GM12874 (cell line): ENCODE measurements at regions not wholly inside any gene's neighbourhood (a gene's known extent, or its start where the extent isn't known, plus 50 kb on each side); places are given as distances from the start of the nearest gene placed in this dataset.

ENCODE experiments used
- TF ChIP-seq, protein P1 (sequence below): IDR thresholded peaks from 2 replicates; pipeline ENCODE4 v1.5.1; 2011; ENCODE audit warnings: low read depth, mild to moderate bottlenecking, control low read depth, low read length, moderate library complexity; ENCODE audit not compliant: insufficient read depth

DNA sequence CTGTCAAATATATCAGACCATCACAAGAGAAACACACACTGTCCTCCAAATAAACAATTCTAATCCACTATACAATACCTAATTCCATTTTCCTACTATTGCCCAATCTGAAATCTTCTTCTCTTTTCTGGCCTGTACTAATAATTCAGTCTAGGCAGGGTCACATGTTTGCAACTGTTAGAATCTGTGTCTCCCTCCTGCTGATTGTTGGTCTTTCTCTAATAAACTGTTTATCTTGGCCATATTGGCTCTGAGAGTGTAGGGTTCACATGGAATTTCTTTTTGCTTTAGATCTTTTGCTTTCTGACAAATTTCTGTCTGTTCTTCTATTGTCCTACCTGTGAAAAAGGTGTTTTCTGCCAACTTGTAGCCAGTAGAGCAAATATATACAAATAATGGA lies 319.9 kb upstream of the ADAMTS5 start:
- TF ChIP-seq, protein P1, sequence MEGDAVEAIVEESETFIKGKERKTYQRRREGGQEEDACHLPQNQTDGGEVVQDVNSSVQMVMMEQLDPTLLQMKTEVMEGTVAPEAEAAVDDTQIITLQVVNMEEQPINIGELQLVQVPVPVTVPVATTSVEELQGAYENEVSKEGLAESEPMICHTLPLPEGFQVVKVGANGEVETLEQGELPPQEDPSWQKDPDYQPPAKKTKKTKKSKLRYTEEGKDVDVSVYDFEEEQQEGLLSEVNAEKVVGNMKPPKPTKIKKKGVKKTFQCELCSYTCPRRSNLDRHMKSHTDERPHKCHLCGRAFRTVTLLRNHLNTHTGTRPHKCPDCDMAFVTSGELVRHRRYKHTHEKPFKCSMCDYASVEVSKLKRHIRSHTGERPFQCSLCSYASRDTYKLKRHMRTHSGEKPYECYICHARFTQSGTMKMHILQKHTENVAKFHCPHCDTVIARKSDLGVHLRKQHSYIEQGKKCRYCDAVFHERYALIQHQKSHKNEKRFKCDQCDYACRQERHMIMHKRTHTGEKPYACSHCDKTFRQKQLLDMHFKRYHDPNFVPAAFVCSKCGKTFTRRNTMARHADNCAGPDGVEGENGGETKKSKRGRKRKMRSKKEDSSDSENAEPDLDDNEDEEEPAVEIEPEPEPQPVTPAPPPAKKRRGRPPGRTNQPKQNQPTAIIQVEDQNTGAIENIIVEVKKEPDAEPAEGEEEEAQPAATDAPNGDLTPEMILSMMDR = no peak

DNA sequence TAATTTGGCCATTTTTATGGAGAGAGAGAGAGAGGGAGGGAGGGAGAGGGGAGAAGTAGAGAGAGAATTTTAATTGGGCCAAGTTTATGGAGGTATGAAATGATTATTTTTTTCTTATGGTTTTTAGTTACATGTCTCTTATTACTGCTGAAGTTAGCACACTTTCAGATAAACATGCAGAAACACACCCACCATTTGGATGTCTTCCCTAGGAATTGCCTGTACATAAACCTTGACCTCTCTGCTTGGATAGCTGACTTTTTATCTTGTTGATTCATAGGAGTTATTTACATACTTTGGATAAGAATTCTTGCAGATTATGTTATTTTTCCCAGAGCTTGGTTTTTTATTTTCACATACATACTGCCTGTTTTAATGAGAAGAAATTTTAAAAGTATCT lies 310.2 kb upstream of the ADAMTS5 start:
- TF ChIP-seq, protein P1 = no peak

DNA sequence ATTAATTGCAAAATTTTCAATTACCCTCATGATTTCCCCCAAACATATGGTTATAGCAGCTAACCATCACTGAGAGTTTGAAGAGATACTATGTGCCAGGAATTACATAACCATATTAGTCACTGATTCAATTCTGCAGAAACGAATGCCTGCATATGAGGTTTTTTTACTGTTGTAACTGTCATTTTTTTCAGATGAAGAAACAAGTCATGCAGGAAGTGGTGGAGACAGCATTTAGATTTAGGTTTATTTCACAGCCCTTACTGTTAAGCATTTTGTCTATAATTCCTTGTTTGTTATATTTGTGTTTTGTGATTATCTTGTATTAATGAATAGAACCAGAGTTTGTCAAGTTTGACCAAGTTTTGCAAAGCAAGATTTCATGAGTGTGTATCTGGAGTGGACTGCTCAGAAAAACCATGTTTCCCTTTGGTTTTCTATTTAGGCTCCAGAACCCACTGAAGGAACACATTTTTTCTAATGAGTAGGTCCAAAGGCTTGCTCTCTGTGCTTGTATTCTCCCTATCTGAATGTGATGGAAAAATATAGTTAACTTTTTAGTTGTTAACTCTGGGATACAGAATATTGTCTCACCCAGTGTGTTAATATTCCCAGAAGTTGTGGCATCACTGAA lies 308.5 kb upstream of the ADAMTS5 start:
- TF ChIP-seq, protein P1 = no peak

DNA sequence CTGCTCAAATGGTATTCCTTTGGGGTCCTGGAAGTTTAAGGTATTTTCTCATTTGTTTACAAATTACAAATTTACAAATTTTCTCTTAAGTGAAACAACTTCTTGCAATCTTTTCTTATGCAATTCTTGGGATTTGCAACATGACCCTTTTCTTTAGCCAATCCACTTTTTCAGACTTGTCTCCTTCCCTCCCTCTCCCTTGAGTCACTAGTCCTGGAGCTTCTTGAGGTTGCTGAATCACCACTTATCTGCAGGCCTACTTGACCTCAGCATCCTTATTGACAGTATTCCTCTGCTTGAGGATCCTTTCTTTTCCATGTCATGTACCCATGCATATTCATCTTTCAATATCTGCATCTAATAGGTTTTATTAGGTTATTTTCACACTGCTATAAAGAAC lies 302.8 kb upstream of the ADAMTS5 start:
- TF ChIP-seq, protein P1 = no peak

DNA sequence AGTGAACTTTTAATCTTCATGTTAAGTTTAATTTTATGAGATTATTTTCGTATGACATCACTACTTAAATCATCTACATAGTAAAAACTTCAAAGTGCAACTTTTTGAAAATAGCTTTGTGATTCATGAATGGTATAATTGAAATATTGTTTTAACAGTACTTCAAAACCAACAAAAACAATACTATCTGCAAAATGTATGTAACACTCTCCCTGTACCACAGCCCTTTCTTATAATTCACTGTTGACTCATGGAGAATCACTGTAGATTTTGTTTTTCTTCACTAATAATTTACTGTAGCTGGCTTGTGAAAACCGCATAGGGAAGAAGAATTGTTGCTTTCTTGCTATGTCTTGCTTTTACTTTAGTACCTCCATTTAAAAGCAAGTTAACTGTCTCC lies 301.4 kb upstream of the ADAMTS5 start:
- TF ChIP-seq, protein P1 = no peak

DNA sequence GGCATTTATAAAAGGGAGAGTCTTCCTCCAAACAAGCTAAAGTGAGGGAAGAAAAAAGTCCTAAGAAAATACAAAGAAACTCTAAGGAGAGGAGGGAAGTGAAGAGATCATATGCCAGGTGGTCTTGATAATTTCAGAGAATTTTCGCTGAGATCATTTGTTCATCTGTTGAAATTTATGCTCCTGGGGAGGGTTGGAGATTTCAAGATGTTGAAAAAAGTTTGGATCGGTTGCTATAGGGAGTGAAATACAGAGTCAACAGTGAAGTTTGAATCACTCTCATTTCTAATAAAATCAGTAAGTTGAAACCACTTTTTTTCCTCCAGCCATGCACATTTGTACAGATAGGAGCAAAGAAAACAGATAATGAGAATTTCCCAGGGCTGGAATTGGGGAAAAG lies 299.1 kb upstream of the ADAMTS5 start:
- TF ChIP-seq, protein P1 = no peak

DNA sequence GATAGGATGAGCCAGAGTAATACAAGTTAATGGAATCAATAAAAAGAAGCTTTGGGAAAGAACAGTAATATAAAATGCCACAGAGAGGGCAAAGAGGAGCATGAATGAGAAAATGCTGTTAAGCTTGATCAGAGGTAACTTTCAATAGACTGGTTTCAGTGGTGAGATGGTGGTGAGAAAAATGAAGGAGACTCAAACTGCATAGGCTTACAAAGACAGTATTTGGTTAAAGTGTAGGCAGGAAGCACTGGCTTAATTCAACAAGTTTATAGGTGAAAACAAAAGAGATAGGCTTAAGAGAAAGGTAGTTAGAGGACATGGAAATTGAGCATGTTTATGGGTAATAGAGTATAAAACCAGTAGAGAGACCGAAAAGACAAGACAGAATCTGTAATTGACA lies 298.6 kb upstream of the ADAMTS5 start:
- TF ChIP-seq, protein P1 = no peak
